ENCODE measurements at regions not wholly inside any gene's neighbourhood (a gene's known extent, or its start where the extent isn't known, plus 50 kb on each side); places are given as distances from the start of the nearest gene placed in this dataset.
"Not testable (repeated sequence)": the region's sequence is repeated elsewhere in the genome, so short reads cannot be mapped to it uniquely, and the experiment has no call there.

DNA sequence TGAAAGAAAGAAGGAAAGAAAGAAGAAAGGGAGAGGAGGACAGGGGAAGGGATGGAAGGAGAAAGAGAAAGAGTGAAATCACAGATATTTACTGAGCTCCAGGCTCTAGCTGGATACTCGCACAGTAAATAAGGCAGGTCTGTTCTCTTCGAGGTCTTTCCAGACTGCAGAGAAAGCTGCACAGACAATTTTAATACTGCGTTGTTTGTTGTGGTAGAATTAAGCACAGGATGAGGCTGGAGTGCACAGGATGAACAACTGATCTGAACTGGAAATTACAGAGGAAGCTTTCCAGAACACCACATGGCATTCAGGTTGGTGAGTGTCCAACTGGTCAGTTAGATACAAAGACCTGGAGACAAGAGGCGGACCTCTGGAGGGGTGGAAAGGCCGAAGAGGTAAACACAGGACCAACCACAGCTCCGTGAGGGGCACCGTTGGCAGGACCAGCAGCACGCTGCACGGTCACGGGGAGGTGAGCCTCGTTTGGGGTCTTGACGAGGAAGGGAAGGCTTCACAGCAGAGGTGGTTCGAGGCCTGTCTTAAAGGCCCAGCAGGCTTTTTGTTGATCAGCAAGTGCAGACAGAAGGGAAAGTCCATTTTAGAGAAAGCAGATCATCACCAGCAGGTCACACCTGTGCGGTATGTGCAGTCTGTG lies 121.7 kb downstream of the ATP6V0E2 start:
- DNase-seq, result not testable (repeated sequence)

DNA sequence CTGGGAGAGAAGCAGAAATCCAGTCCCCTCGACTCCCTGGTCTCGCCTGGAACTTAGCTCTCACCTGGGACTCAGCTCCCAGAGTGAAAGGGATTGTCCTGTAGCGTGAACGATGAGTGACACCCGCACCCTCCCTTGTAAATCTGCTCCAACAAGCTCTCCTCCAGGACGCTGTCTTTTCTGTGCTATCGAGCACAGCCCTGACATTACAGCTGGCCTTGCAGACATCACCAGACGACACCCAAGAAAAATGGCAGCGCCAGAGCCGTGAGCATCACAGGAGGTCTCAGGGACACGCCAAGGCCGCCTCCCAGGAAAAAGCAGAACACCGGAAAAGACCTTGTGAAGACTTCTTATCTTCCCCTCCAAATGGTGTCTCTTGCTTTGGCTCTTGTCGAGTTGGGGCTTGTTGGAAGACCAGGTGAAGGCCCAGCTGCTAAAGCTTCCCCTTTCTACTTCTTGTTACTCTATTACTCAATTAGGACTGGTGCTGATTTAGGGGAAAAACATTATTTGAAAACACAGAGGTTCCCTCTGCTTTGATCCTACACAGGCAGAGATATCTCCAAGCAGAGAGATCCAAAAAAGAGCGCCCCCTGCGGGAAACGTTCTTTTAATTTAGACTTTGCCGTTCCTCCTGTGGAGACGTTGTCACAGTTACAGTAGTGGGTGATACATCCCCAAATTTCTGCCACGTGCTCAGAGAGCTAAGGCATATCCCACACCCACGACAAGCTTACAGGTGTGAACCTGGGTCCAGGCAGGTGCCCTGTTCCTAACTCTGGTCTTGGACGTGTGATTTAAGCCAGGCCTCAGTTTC lies 127.2 kb downstream of the ATP6V0E2 start:
- not testable (repeated sequence) for DNase-seq

DNA sequence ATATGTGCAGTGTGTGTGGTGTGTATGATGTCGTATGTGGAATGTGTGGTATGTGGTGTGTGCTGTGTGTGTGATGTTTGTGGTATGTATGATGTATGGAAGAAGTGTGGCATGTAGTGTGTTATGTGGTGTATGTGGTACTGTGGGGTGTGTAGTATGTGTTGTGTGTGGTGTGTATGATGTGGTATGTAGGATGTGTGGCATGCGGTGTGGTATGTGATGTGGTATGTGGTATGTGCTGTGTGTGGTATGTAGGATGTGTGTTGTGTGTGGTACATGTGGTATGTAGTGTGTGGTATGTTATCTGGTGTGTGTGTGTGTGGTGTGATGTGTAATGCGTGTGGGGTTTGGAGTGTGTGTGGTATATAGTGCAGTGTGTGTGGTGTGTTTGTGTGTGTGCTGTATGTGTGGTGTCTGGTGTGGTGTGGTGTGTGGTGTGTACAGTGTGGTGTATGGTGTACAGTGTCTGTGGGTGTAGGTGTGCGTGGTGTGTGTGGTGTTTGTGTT lies 129.6 kb downstream of the ATP6V0E2 start:
- DNase-seq, result no peak

DNA sequence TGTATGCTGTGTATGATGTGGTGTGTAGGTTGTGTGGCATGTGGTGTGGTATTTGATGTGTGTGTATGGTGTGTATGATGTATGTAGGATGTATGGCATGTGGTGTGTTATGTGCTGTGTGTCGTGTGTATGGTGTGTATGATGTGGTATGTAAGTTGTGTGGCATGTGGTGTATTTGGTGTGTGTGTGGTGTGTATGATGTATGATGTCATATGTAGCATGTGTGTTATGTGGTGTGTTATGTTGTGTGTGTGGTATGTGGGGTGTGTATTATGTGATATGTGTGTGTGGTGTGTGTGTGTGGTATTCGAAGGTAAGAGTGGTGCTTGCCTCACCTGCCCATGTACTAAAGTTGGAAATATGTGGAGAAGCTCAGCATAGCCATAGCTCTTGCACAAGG lies 130.2 kb downstream of the ATP6V0E2 start:
- DNase-seq, result not testable (repeated sequence)

DNA sequence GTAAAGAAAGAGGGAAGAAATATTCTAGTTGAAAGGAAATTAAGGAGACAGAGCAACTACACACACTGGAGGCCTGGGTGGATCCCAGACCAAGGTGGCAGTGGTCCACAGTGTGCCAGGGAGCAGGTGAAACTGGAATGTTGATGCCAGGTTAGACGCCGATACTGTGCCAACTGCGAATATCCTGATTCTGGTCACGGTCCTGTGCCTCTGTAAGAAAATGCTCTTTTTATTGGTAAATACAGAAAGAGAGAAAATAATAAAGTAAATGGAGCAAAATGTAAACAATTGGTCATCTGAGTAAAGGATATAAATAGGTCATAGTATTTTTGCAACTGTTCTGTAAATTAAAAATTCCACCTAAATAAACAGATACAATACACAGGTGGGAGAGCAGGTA lies 131.1 kb downstream of the ATP6V0E2 start:
- DNase-seq, result not testable (repeated sequence)

DNA sequence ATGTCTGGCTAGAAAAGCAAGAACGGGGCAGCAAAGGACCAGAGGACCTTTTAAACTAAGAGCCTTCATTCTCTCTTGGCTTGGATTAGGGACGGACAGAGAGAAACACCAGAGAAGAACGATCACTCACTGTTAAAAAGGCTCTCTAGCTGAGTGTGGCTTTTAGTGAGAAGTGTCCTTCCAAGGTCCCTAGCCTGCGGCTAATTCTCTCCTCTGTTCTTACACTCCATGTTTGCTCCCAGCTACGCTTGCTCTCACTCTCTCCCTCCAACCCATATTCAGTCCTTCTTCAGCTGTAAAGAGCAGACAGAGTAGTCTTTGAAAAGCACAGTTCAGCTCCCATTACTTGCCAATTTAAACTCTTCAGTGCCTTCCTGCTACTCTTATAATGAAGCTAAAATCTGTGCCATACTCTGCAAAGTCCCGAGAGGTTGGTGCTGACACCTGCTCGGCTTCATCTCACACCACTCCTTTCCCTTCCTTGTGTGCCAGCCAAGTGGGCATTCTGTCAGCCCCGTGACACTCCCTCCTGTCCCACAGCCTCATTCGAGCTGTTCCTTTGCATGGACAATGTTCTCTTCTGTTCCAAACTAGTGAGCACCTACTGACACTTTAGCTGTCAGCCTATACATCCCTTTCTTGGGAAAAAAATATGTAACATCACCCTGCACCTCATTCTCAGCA lies 136.0 kb downstream of the ATP6V0E2 start:
- not testable (repeated sequence) for DNase-seq

DNA sequence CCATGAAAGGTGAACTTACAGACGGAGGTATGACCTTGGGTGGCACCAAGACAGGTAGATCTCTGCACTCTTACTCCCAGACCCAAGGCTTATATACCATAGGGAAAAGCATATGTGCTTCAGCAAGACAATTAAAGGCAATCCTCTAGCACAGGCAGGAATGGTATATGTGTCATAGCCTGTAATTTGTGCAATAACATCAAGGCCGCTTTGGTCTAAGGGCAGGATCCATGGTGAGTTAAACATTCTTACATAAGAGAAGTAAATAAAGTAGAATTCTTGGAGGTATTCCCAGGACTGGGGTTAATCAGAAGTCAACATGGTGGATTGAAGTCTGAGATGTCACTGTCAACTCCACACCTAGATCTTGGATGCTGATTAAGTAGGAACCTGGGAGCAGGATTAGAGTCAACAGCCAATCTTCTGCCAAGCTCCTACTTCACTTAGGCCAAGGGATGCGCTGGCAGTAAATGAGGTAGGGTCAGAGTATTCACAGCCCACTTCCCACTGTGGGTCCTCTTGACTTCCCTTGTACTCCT lies 143.0 kb downstream of the ATP6V0E2 start:
- not testable (repeated sequence) for DNase-seq

DNA sequence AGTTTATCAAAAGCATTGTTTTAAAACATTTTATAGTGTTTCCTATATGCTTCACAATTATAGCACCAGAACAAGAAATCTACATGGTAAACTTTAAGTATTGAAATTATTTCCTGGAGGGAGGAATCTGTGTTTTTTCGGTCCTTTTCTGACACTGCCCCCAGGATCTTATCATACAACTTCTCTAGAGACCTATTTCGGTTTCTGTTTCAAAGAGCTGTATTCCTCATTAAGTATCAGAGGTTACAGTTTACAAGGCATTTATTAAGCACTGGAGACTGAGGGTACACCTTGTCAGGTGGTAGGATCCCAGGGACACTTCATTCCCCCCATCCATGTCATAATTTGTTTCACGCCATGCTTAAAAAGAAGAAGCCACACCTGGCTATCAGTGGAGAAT lies 146.4 kb downstream of the ATP6V0E2 start:
- not testable (repeated sequence) for DNase-seq

DNA sequence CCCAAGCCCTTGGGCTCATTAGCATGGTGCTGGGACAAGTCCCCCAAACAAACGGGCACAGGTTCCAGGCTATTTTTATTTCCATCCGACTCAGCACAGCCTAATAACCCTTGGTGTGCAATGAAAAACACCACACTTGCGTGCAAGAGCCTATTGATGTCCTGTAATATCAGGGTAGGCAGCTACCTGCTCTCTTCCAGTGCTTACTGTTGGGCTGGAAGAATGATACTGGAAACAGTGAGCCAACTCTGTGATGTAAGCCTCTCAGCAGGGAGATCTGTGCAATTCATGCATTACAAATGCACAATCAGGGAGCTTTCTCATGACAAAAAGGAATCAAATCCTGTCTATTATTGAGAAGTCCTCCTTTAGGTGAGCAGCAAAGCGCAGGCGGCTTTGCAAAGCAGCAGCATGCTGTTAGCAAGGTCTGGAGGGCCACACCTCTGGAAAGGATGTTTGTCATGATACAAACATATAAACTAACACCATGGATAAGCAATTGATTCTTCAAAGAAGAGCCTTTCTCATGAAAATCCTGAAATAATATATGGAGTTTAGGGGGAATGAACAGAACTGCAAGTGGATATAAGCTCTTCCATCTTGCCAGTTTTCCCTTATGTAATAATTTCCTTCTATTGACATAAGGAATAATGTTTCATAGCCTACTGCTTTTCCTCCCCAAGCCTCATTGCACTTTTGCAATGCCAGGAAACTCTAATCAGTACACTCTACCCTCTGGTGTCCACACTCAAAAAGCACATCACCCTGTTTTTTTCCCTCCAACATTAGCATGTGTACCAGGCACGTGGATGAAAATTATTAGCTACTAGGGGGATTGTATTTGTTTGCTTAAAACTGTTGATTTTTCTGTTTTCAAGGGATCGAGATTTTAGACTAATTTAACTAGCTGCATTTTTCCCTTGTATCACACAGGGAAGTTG lies 151.1 kb downstream of the ATP6V0E2 start:
- not testable (repeated sequence) for DNase-seq

DNA sequence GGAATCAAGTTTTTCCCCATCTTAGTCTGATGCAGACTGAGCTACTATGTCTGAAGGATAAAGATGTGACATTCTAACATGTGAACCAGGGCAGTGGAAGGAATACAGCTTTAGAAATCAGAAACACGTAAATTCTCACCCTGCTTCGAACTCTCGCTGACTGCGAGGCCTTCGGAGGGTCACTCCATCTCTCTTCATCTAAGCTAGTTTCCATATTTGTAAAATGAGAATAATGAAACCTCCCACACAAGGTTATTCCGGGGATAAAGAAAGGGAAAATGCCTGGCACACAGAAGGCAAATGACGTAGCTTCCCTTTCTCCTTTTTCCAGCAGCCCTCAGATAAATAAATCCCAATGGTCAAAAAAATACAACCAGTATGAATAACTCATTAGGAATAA lies 152.0 kb downstream of the ATP6V0E2 start:
- DNase-seq, result not testable (repeated sequence)

DNA sequence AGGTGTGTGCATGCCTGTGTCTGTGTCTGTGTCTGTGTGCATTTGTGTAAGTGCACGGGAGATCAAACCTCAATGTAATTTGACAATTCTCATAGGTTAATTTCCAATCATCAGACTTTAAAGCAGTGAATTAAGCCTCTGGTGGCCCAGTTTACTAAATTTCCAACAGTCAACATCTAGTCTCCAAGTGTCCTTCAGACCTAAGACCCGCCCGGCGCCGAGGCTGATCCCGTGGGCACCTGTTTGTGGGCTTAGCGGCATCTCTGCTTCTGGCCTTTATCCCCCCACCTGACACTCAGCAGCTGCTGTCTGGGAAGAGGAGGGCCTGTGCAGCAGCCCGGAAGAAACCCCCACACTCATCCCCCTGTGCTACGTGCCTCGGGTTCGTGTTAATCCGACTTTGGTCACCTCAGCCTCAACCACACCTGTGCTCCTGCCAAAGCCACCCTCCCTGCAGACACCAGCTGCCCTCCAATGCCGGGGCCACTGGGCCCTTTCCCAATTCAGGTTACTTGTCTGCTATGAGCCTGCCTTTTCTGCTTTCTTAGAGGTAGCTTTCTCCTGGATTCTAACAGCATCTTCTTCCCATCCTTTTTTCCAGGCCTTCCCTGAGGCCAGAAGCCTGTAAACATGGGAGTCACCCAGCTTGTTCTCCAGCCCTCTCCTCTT lies 154.7 kb downstream of the ATP6V0E2 start:
- peak; percentile 84 to 85 for DNase-seq

DNA sequence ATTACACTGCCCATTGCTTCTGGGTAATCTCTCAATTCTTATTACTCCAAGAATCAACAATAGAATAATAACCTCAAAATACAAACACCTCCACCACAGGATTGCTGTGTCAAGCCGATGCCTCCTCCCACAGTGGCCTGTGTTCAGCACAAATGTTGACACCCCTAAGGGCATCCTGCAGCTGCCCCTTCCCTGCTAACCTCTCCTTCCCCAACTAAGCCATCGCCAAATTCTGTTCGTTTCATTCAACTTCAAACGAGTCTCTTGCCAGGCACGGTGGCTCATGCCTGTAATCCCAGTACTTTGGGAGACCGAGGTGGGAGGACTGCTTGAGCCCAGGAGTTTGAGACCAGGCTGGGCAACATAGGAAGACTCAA lies 155.2 kb downstream of the ATP6V0E2 start:
- DNase-seq, result not testable (repeated sequence)

DNA sequence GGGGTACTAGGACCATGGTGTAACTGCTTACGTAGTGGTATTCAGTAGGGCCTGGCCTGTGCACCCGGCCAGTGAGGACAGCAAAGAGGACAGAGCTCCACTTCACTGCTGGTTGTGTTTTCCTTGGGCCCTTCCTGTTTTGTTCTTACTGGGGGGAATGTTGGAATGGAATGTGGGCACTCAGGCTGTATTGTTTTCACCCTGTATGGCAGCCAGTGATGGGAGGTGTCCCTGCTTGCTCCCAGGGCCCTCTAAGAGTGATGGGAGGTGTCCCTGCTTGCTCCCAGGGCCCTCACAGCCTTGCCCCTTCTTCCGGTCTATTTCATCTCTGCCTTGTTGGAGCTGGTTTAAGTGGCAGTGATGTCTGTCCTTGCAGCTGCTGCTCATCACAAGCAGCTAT lies 158.0 kb downstream of the ATP6V0E2 start:
- not testable (repeated sequence) for DNase-seq

DNA sequence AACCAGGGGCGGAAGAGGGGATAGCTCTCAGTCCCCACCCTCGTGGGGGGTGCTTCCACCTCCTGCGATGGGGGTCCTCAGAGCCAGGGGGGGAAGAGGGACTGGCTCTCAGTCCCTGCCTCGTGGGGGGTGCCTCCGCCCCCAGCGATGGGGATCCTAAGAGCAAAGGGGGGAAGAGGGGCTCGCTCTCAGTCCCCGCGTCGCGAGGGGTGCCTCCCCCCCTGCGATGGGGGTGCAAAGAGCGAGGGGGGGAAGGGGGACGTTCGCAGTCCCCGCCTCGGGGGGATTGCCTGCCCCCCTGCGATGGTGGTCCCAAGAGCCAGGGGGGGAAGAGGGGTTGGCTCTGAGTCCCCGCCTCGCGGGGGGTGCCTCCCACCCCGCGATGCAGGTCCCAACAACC lies 159.9 kb downstream of the ATP6V0E2 start:
- DNase-seq, result not testable (repeated sequence)

DNA sequence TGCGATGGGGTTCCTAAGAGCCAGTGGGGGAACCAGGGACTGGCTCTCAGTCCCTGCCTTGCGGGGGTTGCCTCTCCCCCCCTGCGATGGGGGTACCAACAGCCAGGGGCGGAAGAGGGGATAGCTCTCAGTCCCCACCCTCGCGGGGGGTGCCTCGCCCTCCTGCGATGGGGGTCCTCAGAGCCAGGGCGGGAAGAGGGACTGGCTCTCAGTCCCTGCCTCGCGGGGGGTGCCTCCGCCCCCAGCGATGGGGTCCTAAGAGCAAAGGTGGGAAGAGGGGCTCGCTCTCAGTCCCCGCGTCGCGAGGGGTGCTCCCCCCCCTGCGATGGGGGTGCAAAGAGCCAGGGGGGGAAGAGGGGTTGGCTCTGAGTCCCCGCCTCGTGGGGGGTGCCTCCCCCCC lies 162.0 kb downstream of the ATP6V0E2 start:
- not testable (repeated sequence) for DNase-seq

DNA sequence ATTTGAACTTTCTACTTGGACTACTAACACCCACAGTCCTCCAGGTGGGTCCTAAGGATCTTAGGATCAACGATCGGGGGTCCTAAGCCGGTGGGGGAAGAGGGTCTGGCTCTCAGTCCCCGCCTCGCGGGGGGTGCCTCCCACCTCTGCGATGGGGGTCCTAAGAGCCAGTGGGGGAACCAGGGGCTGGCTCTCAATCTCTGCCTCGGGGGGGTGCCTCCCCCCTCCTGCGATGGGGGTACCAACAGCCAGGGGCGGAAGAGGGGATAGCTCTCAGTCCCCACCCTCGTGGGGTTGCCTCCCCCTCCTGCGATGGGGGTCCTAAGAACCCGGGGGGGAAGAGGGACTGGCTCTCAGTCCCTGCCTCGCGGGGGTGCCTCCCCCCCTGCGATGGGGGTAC lies 165.3 kb downstream of the ATP6V0E2 start:
- DNase-seq, result not testable (repeated sequence)

DNA sequence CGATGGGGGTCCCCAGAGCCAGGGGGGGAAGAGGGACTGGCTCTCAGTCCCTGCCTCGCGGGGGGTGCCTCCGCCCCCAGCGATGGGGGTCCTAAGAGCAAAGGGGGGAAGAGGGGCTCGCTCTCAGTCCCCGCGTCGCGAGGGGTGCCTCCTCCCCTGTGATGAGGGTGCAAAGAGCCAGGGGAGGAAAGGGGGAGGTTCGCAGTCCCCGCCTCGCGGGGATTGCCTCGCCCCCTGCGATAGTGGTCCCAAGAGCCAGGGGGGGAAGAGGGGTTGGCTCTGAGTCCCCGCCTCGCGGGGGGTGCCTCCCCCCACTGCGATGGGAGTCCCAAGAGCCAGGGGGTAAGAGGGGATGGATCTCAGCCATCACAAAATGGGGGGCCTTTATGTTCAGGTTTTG lies 168.5 kb downstream of the ATP6V0E2 start:
- DNase-seq, result not testable (repeated sequence)

DNA sequence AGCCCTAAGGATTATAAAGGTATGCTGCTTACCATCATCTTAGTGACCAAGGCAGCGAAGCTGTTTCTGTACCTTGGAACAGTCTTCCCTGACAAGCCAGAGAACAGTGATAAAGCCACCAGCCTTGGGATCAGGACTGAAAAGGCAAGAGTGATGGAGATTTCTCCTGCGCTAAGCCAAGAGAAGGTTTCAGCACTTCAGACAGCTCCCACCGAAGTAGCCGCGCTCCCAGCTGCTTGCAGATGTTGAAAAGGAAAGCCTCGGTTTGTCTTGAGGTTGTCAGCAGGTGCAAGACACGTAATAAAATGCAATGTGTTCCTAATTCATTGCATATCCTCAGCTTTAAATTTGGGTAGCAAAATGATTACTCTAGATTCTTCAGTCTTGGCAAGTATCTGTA lies 171.0 kb downstream of the ATP6V0E2 start:
- not testable (repeated sequence) for DNase-seq

DNA sequence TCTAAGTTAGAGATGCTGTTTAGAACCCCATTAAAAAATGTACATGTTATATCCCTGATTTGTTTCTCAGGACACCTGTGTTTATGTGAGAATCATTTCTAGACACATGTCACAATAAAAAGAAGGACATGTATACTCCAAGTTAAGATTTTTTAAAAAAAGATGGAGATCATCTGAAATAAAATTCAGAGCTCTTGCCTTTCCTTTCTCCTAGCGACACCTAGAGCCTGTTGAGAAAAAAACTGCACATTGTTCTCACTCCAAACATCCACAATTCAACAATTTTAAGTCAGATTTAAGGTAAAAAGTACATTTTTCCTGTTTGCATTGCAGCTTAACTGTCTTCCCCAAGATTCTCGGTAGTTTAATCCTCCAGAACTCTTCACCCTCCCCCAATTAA lies 171.8 kb downstream of the ATP6V0E2 start:
- DNase-seq, result peak in 1 of 2 experiments; percentile 14

DNA sequence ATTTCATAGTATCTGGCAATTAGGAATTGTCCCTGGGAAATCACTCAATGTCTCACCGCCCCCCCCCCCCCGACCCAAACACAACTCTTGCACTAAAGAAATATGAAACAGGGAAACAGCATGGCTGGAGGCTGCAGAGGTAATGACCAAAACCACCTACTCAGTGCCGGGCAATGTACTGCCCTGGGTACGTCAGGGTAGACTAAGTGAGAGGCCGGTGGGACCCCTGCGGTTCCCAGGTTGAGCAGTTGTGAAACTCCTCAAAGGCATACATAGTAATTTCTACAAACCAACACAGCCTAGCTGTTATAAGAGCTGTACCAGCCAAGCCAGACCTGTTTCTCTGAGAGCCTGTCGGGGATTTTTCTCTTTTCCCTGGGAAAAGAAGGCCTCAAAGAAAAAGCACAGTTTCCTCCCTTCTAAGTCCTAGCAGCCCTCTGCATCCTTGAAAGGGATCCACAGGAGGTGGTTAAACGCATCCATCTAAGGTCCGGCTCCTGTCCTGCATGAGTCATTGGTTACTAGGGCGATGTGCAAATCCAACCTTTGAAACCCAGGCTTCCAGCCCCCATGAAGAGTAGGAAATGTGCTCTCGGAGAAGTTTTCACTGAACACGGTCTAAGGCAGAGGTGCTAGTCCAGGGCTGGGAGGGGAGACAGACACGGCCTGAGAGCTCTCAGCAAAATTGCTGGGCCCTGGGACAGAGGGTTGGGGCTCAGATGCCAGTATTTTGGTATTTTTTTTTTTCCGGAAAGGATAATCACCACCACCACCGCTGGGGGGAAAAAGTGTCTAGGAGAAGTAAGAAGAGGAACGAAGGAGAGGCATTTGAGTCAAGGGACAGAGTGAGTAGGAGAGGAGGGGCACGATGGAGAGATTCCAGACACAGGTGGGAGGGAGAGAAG lies 172.8 kb downstream of the ATP6V0E2 start:
- peak in 1 of 2 experiments; percentile 21 for DNase-seq
